ENCODE measurements at regions not wholly inside any gene's neighbourhood (a gene's known extent, or its start where the extent isn't known, plus 50 kb on each side); places are given as distances from the start of the nearest gene placed in this dataset.

DNA sequence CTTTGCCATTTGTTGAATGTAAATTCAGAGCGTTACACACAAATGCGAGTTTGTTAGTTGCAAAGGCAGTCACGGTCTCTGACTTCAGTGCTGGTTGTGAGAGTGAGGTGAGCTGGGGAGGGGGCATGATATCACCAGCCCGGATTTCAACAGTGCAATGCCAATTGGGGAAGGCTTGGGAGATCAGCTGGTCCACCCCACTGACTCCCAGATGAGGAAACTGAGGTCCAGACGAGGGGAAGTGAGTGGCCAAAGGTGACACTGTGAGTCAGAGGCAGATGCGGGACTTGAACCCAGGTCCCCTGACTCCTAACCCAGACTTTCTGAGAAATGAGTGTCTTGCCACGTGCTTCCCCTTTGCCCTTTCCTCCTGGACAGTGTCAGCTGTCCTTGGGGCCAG, 62.1 kb downstream of the CEBPB start:
- TF ChIP-seq, protein P1, sequence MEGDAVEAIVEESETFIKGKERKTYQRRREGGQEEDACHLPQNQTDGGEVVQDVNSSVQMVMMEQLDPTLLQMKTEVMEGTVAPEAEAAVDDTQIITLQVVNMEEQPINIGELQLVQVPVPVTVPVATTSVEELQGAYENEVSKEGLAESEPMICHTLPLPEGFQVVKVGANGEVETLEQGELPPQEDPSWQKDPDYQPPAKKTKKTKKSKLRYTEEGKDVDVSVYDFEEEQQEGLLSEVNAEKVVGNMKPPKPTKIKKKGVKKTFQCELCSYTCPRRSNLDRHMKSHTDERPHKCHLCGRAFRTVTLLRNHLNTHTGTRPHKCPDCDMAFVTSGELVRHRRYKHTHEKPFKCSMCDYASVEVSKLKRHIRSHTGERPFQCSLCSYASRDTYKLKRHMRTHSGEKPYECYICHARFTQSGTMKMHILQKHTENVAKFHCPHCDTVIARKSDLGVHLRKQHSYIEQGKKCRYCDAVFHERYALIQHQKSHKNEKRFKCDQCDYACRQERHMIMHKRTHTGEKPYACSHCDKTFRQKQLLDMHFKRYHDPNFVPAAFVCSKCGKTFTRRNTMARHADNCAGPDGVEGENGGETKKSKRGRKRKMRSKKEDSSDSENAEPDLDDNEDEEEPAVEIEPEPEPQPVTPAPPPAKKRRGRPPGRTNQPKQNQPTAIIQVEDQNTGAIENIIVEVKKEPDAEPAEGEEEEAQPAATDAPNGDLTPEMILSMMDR (conservative IDR thresholded peaks at IDR 0.05; ENCODE audit: low read depth, low read length): no peak
- no peak for DNase-seq (ENCODE audit: low read depth)

GRCh38 chr20:50253101-50253500, 62.5 kb downstream of the CEBPB start:
- DNase-seq (ENCODE audit: low read depth): no peak
- TF ChIP-seq, protein P1 (conservative IDR thresholded peaks at IDR 0.05; ENCODE audit: low read depth, low read length): no peak

More for the DNA sequence above, 62.1 kb downstream of the CEBPB start:
- H3K4me3 ChIP-seq (ENCODE audit: low read depth, low read length): no peak overlapping the region

GRCh38 chr20:50254466-50255079, 63.9 kb downstream of the CEBPB start:
- TF ChIP-seq, protein P1 (conservative IDR thresholded peaks at IDR 0.05; ENCODE audit: low read depth, low read length): no peak
- no peak overlapping the region for H3K4me3 ChIP-seq (ENCODE audit: low read depth, low read length)
- DNase-seq (ENCODE audit: low read depth): no peak

More at GRCh38 chr20:50253101-50253500, 62.5 kb downstream of the CEBPB start:
- H3K4me3 ChIP-seq (ENCODE audit: low read depth, low read length): no peak overlapping the region

DNA sequence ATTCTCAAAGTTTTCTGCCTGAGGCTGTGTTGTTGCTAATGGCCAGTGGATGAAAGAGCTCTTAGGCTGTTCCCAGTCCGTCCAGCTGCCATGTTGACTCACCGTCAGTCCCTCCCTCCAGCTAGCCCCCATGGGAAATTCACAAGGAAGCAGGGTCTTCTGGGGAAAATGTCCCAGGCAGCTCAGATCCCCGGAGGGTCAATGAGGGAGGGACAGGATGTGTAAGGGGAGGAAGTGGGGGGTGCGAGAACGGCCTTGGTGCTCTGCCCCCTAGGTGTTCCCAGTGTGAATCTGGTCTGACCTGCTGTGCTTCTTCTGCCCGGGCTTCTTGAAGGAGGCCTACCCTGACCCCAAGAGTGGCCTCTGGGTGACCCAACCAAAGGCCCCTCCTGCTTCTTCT, 65.9 kb downstream of the CEBPB start:
- no peak overlapping the region for H3K4me3 ChIP-seq (ENCODE audit: low read depth, low read length)
- TF ChIP-seq, protein P1 (conservative IDR thresholded peaks at IDR 0.05; ENCODE audit: low read depth, low read length): no peak
- no peak for DNase-seq (ENCODE audit: low read depth)

DNA sequence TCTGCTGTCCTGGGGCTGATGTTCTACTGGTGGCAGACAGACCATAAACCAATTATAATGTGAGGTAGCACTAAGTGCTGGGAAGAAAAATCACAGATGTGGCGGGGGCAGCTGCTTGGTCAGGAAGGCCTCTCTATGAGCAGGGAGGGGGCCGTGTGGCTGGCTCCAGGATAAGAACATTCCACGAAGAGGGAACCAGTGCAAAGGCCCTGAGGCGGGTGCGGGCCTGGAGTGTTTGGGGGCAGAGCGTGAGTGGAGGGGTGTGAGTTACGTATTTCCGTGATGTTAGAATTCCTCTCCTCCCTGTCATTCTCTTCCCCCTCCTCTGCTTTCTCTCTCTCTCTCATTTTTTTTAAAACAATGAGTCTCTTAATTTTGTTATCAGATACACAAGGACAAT, 67.2 kb downstream of the CEBPB start:
- H3K4me3 ChIP-seq (ENCODE audit: low read depth, low read length): no peak overlapping the region
- TF ChIP-seq, protein P1 (conservative IDR thresholded peaks at IDR 0.05; ENCODE audit: low read depth, low read length): no peak
- no peak for DNase-seq (ENCODE audit: low read depth)

DNA sequence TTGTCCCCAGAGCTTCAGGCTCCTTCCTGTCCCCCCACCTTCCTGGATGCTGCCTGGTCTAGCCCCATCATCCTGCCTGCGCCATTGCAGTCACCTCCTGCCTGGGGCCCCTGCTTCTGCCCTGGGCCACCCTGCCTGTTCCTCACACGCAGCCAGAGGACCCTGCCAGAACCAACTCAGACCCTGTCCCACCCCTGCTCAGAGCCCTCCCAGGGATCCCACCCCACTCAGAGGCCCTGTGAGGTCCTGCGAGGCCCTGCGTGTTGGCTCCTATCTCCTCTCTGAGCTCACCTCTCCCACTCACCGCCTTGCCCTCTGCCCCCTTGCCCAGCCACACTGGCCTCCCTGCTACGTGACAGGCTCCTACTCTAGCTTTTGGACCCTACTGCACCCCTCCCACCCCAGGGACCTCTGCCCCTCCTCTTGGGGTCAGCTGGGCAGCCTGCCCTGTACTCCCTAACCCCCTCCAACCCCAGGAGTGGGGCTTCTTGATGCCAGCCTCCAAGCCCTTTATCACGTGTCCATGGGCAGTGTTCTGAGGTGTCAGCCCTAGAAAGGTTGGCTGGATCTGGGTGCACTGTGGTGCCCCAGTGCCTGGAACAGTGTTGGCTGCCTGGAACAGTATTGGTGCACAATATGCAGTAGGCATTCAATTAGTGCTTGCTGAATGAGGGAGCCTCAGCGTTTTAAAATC, 68.3 kb downstream of the CEBPB start:
- TF ChIP-seq, protein P1 (conservative IDR thresholded peaks at IDR 0.05; ENCODE audit: low read depth, low read length): no peak
- H3K4me3 ChIP-seq (ENCODE audit: low read depth, low read length): no peak overlapping the region
- DNase-seq (ENCODE audit: low read depth): no peak

Measured in choroid plexus epithelial cell (primary cell).